Kidney (tissue), 13 donors: ENCODE measurements at regions not wholly inside any gene's neighbourhood (a gene's known extent, or its start where the extent isn't known, plus 50 kb on each side); places are given as distances from the start of the nearest gene placed in this dataset.
A peak's percentile ranks its signal among the peaks of the same experiment; 100 is the strongest.
"Not testable (repeated sequence)": the region's sequence is repeated elsewhere in the genome, so short reads cannot be mapped to it uniquely, and the experiment has no call there.

Source experiments
- DNase-seq, 5 donors: peaks; one replicate each; pipeline ENCODE4 v3.0.0-alpha.2; 2013 to 2020
- FAIRE-seq: peaks from 2 replicates; lab custom pipeline; 2012; peaks lifted over from hg19 to GRCh38; lab: Jason Lieb, UNC
- H3K27ac ChIP-seq, 2 donors: one replicate each; pipeline ENCODE4 v1.7.0; 2013; ENCODE audit warnings: low read depth in 2 of 2, low read length in 2 of 2, inconsistent platforms in 1 of 2
- H3K27me3 ChIP-seq: one replicate; pipeline ENCODE4 v1.7.1; 2013; ENCODE audit warnings: low read length, inconsistent platforms; ENCODE audit not compliant: control insufficient read depth, insufficient read depth
- H3K36me3 ChIP-seq, 3 donors: one replicate each; pipeline versions ENCODE4 v1.7.0 to v1.7.1; 2013; ENCODE audit warnings: low read length in 3 of 3, control low read depth in 1 of 3, inconsistent platforms in 1 of 3; ENCODE audit not compliant: insufficient read depth in 3 of 3, control insufficient read depth in 2 of 3
- H3K4me1 ChIP-seq, 3 donors: one replicate each; pipeline versions ENCODE4 v1.7.0 to v1.7.1; 2013; ENCODE audit warnings: low read length in 3 of 3, inconsistent platforms in 1 of 3, low read depth in 1 of 3; ENCODE audit not compliant: control insufficient read depth in 2 of 3, insufficient read depth in 2 of 3
- H3K4me3 ChIP-seq, 3 donors: one replicate each; pipeline versions ENCODE4 v1.7.0 to v1.8.1; 2013; ENCODE audit warnings: low read length in 3 of 3, control low read depth in 1 of 3, inconsistent platforms in 1 of 3
- H3K9ac ChIP-seq, 3 donors: one replicate each; pipeline versions ENCODE4 v1.7.0 to v1.7.1; 2013; ENCODE audit warnings: low read length in 3 of 3, control low read depth in 1 of 3, inconsistent platforms in 1 of 3
- H3K9me3 ChIP-seq, 3 donors: one replicate each; pipeline versions ENCODE4 v1.7.0 to v1.7.1; 2013; ENCODE audit warnings: low read length in 3 of 3, control low read depth in 1 of 3, inconsistent platforms in 1 of 3; ENCODE audit not compliant: control insufficient read depth in 2 of 3, insufficient read depth in 1 of 3
- CTCF ChIP-seq: IDR thresholded peaks from 3 replicates; pipeline ENCODE4 v1.5.1; 2012; ENCODE audit warnings: mild to moderate bottlenecking, moderate library complexity, borderline replicate concordance; ENCODE audit not compliant: insufficient read depth; ENCODE audit errors: extremely low read depth
- intact Hi-C: fragments of 100-400 bp; cut with DNase I; formaldehyde crosslinking; loops from one replicate; pipeline ENCODE4 v1.11.1; 2022
- donor health status: control.
- donor health status: control.
- donor health status: control.
- donor health status: control.
- donor health status: control.
- donor health status: DM: yes; HTN: yes; CAD: no.
- donor health status: Normal renal cell carcinoma (clear cell type).

- no peak overlapping the region for H3K9ac ChIP-seq
- intact Hi-C loops = no loop called here
- H3K27ac ChIP-seq = no peak overlapping the region
- TF ChIP-seq CTCF = no peak
- H3K9me3 ChIP-seq = no peaks in the 10 kb centered on the region
- no peaks in the 10 kb centered on the region for H3K4me1 ChIP-seq
- H3K4me3 ChIP-seq = no peak overlapping the region
- no peaks in the 10 kb centered on the region for H3K36me3 ChIP-seq
- FAIRE-seq (no peak), DNase-seq (no peak)
- no peaks in the 10 kb centered on the region for H3K27me3 ChIP-seq
Measured at GRCh38 chr13:98075048-98075447, 67.8 kb upstream of the FARP1 start.

GRCh38 chr13:98076309-98076708 is 66.6 kb upstream of the FARP1 start:
- not testable (repeated sequence) for H3K27me3 ChIP-seq, DNase-seq, FAIRE-seq

GRCh38 chr13:98080280-98080679 is 62.6 kb upstream of the FARP1 start:
- intact Hi-C loops = no loop called here
- no peaks in the 10 kb centered on the region for H3K36me3 ChIP-seq
- H3K9ac ChIP-seq = no peak overlapping the region
- H3K27me3 ChIP-seq = no peaks in the 10 kb centered on the region
- FAIRE-seq = no peak
- H3K4me3 ChIP-seq = no peak overlapping the region
- H3K4me1 ChIP-seq = no peaks in the 10 kb centered on the region
- no peak for DNase-seq
- no peaks in the 10 kb centered on the region for H3K9me3 ChIP-seq
- H3K27ac ChIP-seq = no peak overlapping the region
- no peak for TF ChIP-seq CTCF

More at GRCh38 chr13:98076309-98076708, 66.6 kb upstream of the FARP1 start:
- H3K27ac ChIP-seq, H3K4me3 ChIP-seq, H3K4me1 ChIP-seq, intact Hi-C loops, H3K9me3 ChIP-seq, H3K36me3 ChIP-seq, H3K9ac ChIP-seq: not testable (repeated sequence)

- H3K9me3 ChIP-seq = no peaks in the 10 kb centered on the region
- intact Hi-C loops = no loop called here
- no peak overlapping the region for H3K4me3 ChIP-seq
- H3K9ac ChIP-seq = no peak overlapping the region
- DNase-seq = peak in 2 of 5 donors; percentile 54 to 74
- no peak overlapping the region for H3K27ac ChIP-seq
- H3K36me3 ChIP-seq = no peaks in the 10 kb centered on the region
- no peaks in the 10 kb centered on the region for H3K27me3 ChIP-seq
- no peak for TF ChIP-seq CTCF
- H3K4me1 ChIP-seq = no peaks in the 10 kb centered on the region
- no peak for FAIRE-seq
Measured at GRCh38 chr13:98083507-98083906, 59.4 kb upstream of the FARP1 start.
